CD4-positive, alpha-beta T cell treated with Interleukin-12 subunit alpha and Interleukin-12 subunit beta, for 1 hour (primary cell): ENCODE measurements at regions not wholly inside any gene's neighbourhood (a gene's known extent, or its start where the extent isn't known, plus 50 kb on each side); places are given as distances from the start of the nearest gene placed in this dataset.
"Not testable (repeated sequence)": the region's sequence is repeated elsewhere in the genome, so short reads cannot be mapped to it uniquely, and the experiment has no call there.

Experiments used
- DNase-seq: peaks from one replicate; pipeline ENCODE4 v3.0.0-alpha.2; 2020

- DNase-seq: no peak
These were observed 51.5 kb downstream of the CRPPA start for GRCh38 chr7:16369855-16370254.

- not testable (repeated sequence) for DNase-seq
These were observed 52.0 kb downstream of the CRPPA start for GRCh38 chr7:16369309-16369708.

- no peak for DNase-seq
These were observed 52.5 kb downstream of the CRPPA start for GRCh38 chr7:16368885-16369284.

GRCh38 chr7:16367115-16367514 is 54.2 kb downstream of the CRPPA start:
- no peak for DNase-seq

- no peak for DNase-seq
These were observed 55.4 kb downstream of the CRPPA start for GRCh38 chr7:16365952-16366351.

- DNase-seq: no peak
These were observed 56.2 kb downstream of the CRPPA start for GRCh38 chr7:16365177-16365576.

GRCh38 chr7:16359216-16359615 is 62.1 kb downstream of the CRPPA start:
- DNase-seq: no peak

- no peak for DNase-seq
These were observed 63.4 kb downstream of the CRPPA start for GRCh38 chr7:16357921-16358320.

- no peak for DNase-seq
These were observed 63.9 kb downstream of the CRPPA start for GRCh38 chr7:16357474-16357873.

GRCh38 chr7:16356301-16356958 is 64.9 kb downstream of the CRPPA start:
- no peak for DNase-seq

- no peak for DNase-seq
These were observed 66.8 kb downstream of the CRPPA start for GRCh38 chr7:16354573-16354972.

- DNase-seq: no peak
These were observed 68.1 kb downstream of the CRPPA start for GRCh38 chr7:16353226-16353625.

- no peak for DNase-seq
These were observed 70.7 kb downstream of the CRPPA start for GRCh38 chr7:16350634-16351033.

- no peak for DNase-seq
These were observed 73.1 kb downstream of the CRPPA start for GRCh38 chr7:16348251-16348650.

- no peak for DNase-seq
These were observed 73.5 kb downstream of the CRPPA start for GRCh38 chr7:16347827-16348192.

GRCh38 chr7:16347066-16347826 is 74.1 kb downstream of the CRPPA start:
- no peak for DNase-seq

- DNase-seq: peak; percentile 6
These were observed 75.1 kb downstream of the CRPPA start for GRCh38 chr7:16345979-16346958.

GRCh38 chr7:16344927-16345326 is 76.4 kb downstream of the CRPPA start:
- DNase-seq: no peak

- no peak for DNase-seq
These were observed 77.7 kb downstream of the CRPPA start for GRCh38 chr7:16343612-16344011.

GRCh38 chr7:16338065-16338464 is 83.3 kb downstream of the CRPPA start:
- DNase-seq: no peak

GRCh38 chr7:16326106-16326505 is 95.2 kb downstream of the CRPPA start:
- DNase-seq: no peak

- no peak for DNase-seq
These were observed 98.0 kb downstream of the CRPPA start for GRCh38 chr7:16323313-16323712.

- DNase-seq: no peak
These were observed 101.2 kb downstream of the CRPPA start for GRCh38 chr7:16320099-16320660.
